IMR-90 (cell line): ENCODE measurements at regions not wholly inside any gene's neighbourhood (a gene's known extent, or its start where the extent isn't known, plus 50 kb on each side); places are given as distances from the start of the nearest gene placed in this dataset.

Experiments
- ATAC-seq: fragments of 200-7000 bp; cut with Tn5 transposase; 2 replicates; pipeline ENCODE4 v1.9.1; 2020; ENCODE audit warnings: low read depth, mild to moderate bottlenecking, moderate library complexity
- BruUV-seq: library from RNA; stranded (reverse); fragments of 400-500 nt; replicated peaks from 2 replicates; lab custom pipeline; 2021; lab: Mats Ljungman, UMichigan
- CTCF ChIA-PET: fragments of 300-600 bp; formaldehyde crosslinking; extraction: SDS; loops from one replicate; lab custom pipeline; 2021; ENCODE audit warnings: antibody characterized with exemption; lab: Yijun Ruan, JAX
- POLR2A ChIA-PET: fragments of 300-600 bp; sonication (Branson Sonifier 250); formaldehyde crosslinking; loops from one replicate; lab custom pipeline; 2022; ENCODE audit warnings: antibody characterized with exemption; ENCODE audit not compliant: unreplicated experiment; lab: Charles Lee
- DNase-seq: peaks from one replicate; pipeline ENCODE4 v3.0.0; 2013
- H2AFZ ChIP-seq: replicated peaks from 2 replicates; pipeline ENCODE3; 2013; ENCODE audit warnings: low read length, mild to moderate bottlenecking; ENCODE audit not compliant: poor library complexity
- H2AK5ac ChIP-seq: 2 replicates; pipeline ENCODE4 v1.6.1; 2013; ENCODE audit warnings: low read depth, low read length, inconsistent platforms
- H2AK9ac ChIP-seq: replicated peaks from 2 replicates; pipeline ENCODE3; 2013; ENCODE audit warnings: mild to moderate bottlenecking, low read depth, low read length, moderate library complexity; ENCODE audit not compliant: poor library complexity
- H2BK120ac ChIP-seq: 2 replicates; pipeline ENCODE4 v1.6.1; 2013; ENCODE audit warnings: low read depth, low read length, inconsistent platforms
- H2BK15ac ChIP-seq: 3 replicates; pipeline ENCODE4 v1.6.1; 2013; ENCODE audit warnings: low read depth, low read length, inconsistent platforms
- H2BK20ac ChIP-seq: 2 replicates; pipeline ENCODE4 v1.6.1; 2013; ENCODE audit warnings: low read depth, mild to moderate bottlenecking, inconsistent platforms, low read length, moderate library complexity
- H2BK5ac ChIP-seq: 2 replicates; pipeline ENCODE4 v1.6.1; 2013; ENCODE audit warnings: mild to moderate bottlenecking, low read depth, low read length, inconsistent platforms; ENCODE audit not compliant: poor library complexity, severe bottlenecking
- H3K14ac ChIP-seq: replicated peaks from 2 replicates; pipeline ENCODE4 v1.6.1; 2013; ENCODE audit warnings: low read depth, low read length, inconsistent platforms
- H3K18ac ChIP-seq: 2 replicates; pipeline ENCODE4 v1.6.1; 2013; ENCODE audit warnings: low read depth, low read length, control low read depth
- H3K23ac ChIP-seq: 2 replicates; pipeline ENCODE4 v1.6.1; 2013; ENCODE audit warnings: low read depth, low read length, inconsistent platforms
- H3K27ac ChIP-seq: 2 replicates; pipeline ENCODE4 v1.5.1; 2013; ENCODE audit warnings: mild to moderate bottlenecking, control low read depth, low read length; ENCODE audit not compliant: insufficient read depth
- H3K27me3 ChIP-seq: 2 replicates; pipeline ENCODE4 v1.6.1; 2013; ENCODE audit warnings: low read length; ENCODE audit not compliant: control insufficient read depth, insufficient read depth
- H3K36me3 ChIP-seq: 2 replicates; pipeline ENCODE4 v1.6.1; 2013; ENCODE audit warnings: low read length, mixed read lengths; ENCODE audit not compliant: control insufficient read depth, insufficient read depth
- H3K4ac ChIP-seq: 2 replicates; pipeline ENCODE4 v1.6.1; 2013; ENCODE audit warnings: low read depth, low read length, inconsistent platforms
- H3K4me1 ChIP-seq: 2 replicates; pipeline ENCODE4 v1.6.1; 2013; ENCODE audit warnings: low read length, mixed read lengths; ENCODE audit not compliant: control insufficient read depth, insufficient read depth
- H3K4me2 ChIP-seq: 2 replicates; pipeline ENCODE4 v1.6.1; 2013; ENCODE audit warnings: low read depth, mild to moderate bottlenecking, control low read depth, low read length, moderate library complexity
- H3K4me3 ChIP-seq: 2 replicates; pipeline ENCODE4 v1.5.1; 2013; ENCODE audit warnings: low read depth, mild to moderate bottlenecking, control low read depth, low read length, moderate library complexity; ENCODE audit not compliant: insufficient read depth
- H3K56ac ChIP-seq: 2 replicates; pipeline ENCODE4 v1.6.1; 2013; ENCODE audit warnings: low read length, inconsistent platforms; ENCODE audit not compliant: insufficient read depth; ENCODE audit errors: extremely low read depth
- H3K79me1 ChIP-seq, 2 experiments: 2 replicates each; pipeline ENCODE4 v1.6.1; 2013; ENCODE audit warnings: low read length in 2 of 2, inconsistent platforms in 1 of 2, low read depth in 1 of 2
- H3K9ac ChIP-seq: 2 replicates; pipeline ENCODE4 v1.6.1; 2013; ENCODE audit warnings: low read depth, low read length, control low read depth
- H3K9me1 ChIP-seq: 2 replicates; pipeline ENCODE4 v1.6.1; 2013; ENCODE audit warnings: low read length, inconsistent platforms; ENCODE audit not compliant: insufficient read depth
- H3K9me3 ChIP-seq: 2 replicates; pipeline ENCODE4 v1.6.1; 2013; ENCODE audit warnings: low read length; ENCODE audit not compliant: control insufficient read depth, insufficient read depth
- H4K20me1 ChIP-seq: 2 replicates; pipeline ENCODE4 v1.6.1; 2013; ENCODE audit warnings: low read length, inconsistent platforms; ENCODE audit not compliant: insufficient read depth
- H4K5ac ChIP-seq: 2 replicates; pipeline ENCODE4 v1.6.1; 2013; ENCODE audit warnings: mild to moderate bottlenecking, low read depth, low read length, control low read depth
- H4K8ac ChIP-seq, 2 experiments: 2 replicates each; pipeline ENCODE4 v1.6.1; 2013; ENCODE audit warnings: low read depth in 2 of 2, low read length in 2 of 2, control low read depth in 1 of 2, inconsistent platforms in 1 of 2
- H4K91ac ChIP-seq: 2 replicates; pipeline ENCODE4 v1.6.1; 2013; ENCODE audit warnings: low read depth, low read length, inconsistent platforms; ENCODE audit not compliant: insufficient read depth
- BHLHE40 ChIP-seq: fragments of 150-350 bp; IDR thresholded peaks from 2 replicates; pipeline ENCODE4 v1.6.1; 2016; ENCODE audit warnings: mild to moderate bottlenecking, low read depth, low read length
- CEBPB ChIP-seq: IDR thresholded peaks from 2 replicates; pipeline ENCODE4 v1.6.1; 2012; ENCODE audit warnings: low read depth, low read length, improper control_type of control experiment
- CHD1 ChIP-seq: IDR thresholded peaks from 2 replicates; pipeline ENCODE4 v1.6.1; 2012; ENCODE audit warnings: low read depth, low read length, improper control_type of control experiment
- FOS ChIP-seq: fragments of 150-350 bp; IDR thresholded peaks from 2 replicates; pipeline ENCODE4 v1.6.1; 2016; ENCODE audit warnings: low read depth, low read length
- MAZ ChIP-seq: IDR thresholded peaks from 2 replicates; pipeline ENCODE4 v1.6.1; 2012; ENCODE audit warnings: low read depth, mild to moderate bottlenecking, low read length, improper control_type of control experiment, moderate library complexity, borderline replicate concordance
- MXI1 ChIP-seq: IDR thresholded peaks from 2 replicates; pipeline ENCODE4 v1.6.1; 2012; ENCODE audit warnings: low read depth, mild to moderate bottlenecking, low read length, moderate library complexity, borderline replicate concordance
- NFE2L2 ChIP-seq: fragments of 150-350 bp; IDR thresholded peaks from 2 replicates; pipeline ENCODE4 v1.6.1; 2016; ENCODE audit warnings: low read depth, mild to moderate bottlenecking, low read length
- POLR2A ChIP-seq: IDR thresholded peaks from 2 replicates; pipeline ENCODE4 v1.6.1; 2012; ENCODE audit warnings: mild to moderate bottlenecking, low read depth, low read length
- RAD21 ChIP-seq: IDR thresholded peaks from 2 replicates; pipeline ENCODE4 v1.6.1; 2012; ENCODE audit warnings: low read length, improper control_type of control experiment
- RCOR1 ChIP-seq: IDR thresholded peaks from 2 replicates; pipeline ENCODE4 v1.6.1; 2012; ENCODE audit warnings: mild to moderate bottlenecking, low read length, improper control_type of control experiment; ENCODE audit not compliant: insufficient replicate concordance
- RFX5 ChIP-seq: IDR thresholded peaks from 2 replicates; pipeline ENCODE4 v1.8.0; 2012; ENCODE audit warnings: low read depth, mild to moderate bottlenecking, low read length, moderate library complexity
- SMC3 ChIP-seq: fragments of 150-350 bp; IDR thresholded peaks from 2 replicates; pipeline ENCODE4 v1.6.1; 2016; ENCODE audit warnings: low read depth, mild to moderate bottlenecking, antibody characterized with exemption, low read length, moderate library complexity
- WGBS, 2 experiments: methylation state at CpG; one replicate each; pipeline versions ENCODE4 v1.1.5 to v1.1.7; 2013; ENCODE audit warnings: missing lambda C conversion rate in 2 of 2; ENCODE audit not compliant: insufficient read length in 1 of 2; ENCODE audit errors: extremely low coverage in 2 of 2; 5-methylcytosine and 5-hydroxymethylcytosine counted together
- dilution Hi-C: fragments of 300-500 bp; cut with HindIII; formaldehyde crosslinking; loops from one replicate; pipeline ENCODE4 v1.14.3; 2018; ENCODE audit warnings: low sequenced_read_pairs; ENCODE audit not compliant: unreplicated experiment
- in situ Hi-C: fragments of 300-500 bp; cut with MboI; formaldehyde crosslinking; loops from 3 replicates; pipeline ENCODE4 v1.14.3; 2019; ENCODE audit warnings: low sequenced_read_pairs, inconsistent platforms, mixed read lengths
- intact Hi-C: fragments of 100-400 bp; cut with micrococcal nuclease; formaldehyde crosslinking; loops from 2 replicates; pipeline ENCODE4 v1.10.0; 2022
- TF ChIP-seq, protein P1 (sequence below): fragments of 150-350 bp; IDR thresholded peaks from 2 replicates; pipeline ENCODE4 v1.6.1; 2017; ENCODE audit warnings: mild to moderate bottlenecking, antibody characterized with exemption, low read length, low read depth
- TF ChIP-seq, protein P2 (sequence below): conservative IDR thresholded peaks from 2 replicates; pipeline ENCODE4 v1.5.1; 2012; ENCODE audit warnings: mild to moderate bottlenecking, low read depth, low read length, improper control_type of control experiment
- TF ChIP-seq, protein P3 (sequence below): fragments of 150-350 bp; IDR thresholded peaks from 2 replicates; pipeline ENCODE4 v1.6.1; 2016; ENCODE audit warnings: low read depth, mild to moderate bottlenecking, low read length, moderate library complexity, borderline replicate concordance

DNA sequence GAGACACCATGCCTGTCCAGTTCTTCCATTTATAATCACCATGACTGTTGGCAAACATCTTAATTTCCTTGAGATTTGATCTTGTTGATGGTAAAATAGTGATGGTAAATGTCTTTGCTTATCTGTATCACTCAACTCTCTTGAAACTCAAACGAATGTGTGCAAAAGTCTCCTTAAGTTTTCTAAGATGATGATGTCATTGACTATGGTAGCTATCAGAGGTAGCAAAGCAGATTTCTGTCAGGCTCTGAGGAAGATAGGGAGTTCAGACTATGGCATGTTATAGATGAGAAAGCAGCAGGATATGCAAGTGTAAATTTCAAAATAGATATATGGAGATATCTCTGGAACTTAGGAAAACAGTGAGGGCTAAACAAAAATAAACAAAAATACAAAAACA lies 121.0 kb upstream of the GJE1 start:
- in situ Hi-C loops (no loop called here), dilution Hi-C loops (no loop called here), intact Hi-C loops (no loop called here)
- Histone ChIP-seq H2BK5ac (peak overlapping the region; percentile 92), H2BK120ac (peak overlapping the region; percentile 69), H3K23ac (peak overlapping the region; percentile 11; the same call in 1 of the 2 replicates), H3K4ac (peak overlapping the region; percentile 49), H2AK5ac (peak overlapping the region; percentile 91), H3K36me3 (no peaks in the 10 kb centered on the region), H3K4me1 (peaks cover 20% of the 10 kb centered on the region), H3K79me1 (peaks cover 4 to 13% of the 10 kb centered on the region in 2 experiments; a peak in 3 of 4 replicates), H3K4me2 (no peak overlapping the region), H3K9ac (no peak overlapping the region), H2AK9ac (no peak overlapping the region), H3K56ac (peak overlapping the region; percentile 26; the same call in 1 of the 2 replicates), H4K20me1 (no peaks in the 10 kb centered on the region), H3K9me3 (no peaks in the 10 kb centered on the region), H3K9me1 (peaks cover 5% of the 10 kb centered on the region; the same call in 1 of the 2 replicates), H2AFZ (no peak overlapping the region), H3K18ac (peak overlapping the region; percentile 60; the same call in 1 of the 2 replicates), H4K8ac (peak overlapping the region; percentile 50 to 85; a peak in 3 of 4 replicates), H3K27me3 (no peaks in the 10 kb centered on the region), H4K91ac (peak overlapping the region; percentile 76), H4K5ac (peak overlapping the region; percentile 70; the same call in 1 of the 2 replicates), H3K14ac (peak overlapping the region; percentile 24; the same call in 1 of the 2 replicates), H3K27ac (peak overlapping the region; percentile 81), H2BK20ac (peak overlapping the region; percentile 79; the same call in 1 of the 2 replicates), H2BK15ac (peak overlapping the region; percentile 86), H3K4me3 (no peak overlapping the region)
- POLR2A ChIA-PET = no interaction called here
- no peak for ATAC-seq
- CTCF ChIA-PET = interaction anchor here (1.0 to 1.7 kb wide), 2 partner anchors 23 to 27 kb away, joined by 3 to 5 read pairs; no protein-coding TSS in a partner anchor
- DNase-seq = no peak
- no peak for TF ChIP-seq POLR2A
- no peak for TF ChIP-seq MXI1
- TF ChIP-seq, protein P1, sequence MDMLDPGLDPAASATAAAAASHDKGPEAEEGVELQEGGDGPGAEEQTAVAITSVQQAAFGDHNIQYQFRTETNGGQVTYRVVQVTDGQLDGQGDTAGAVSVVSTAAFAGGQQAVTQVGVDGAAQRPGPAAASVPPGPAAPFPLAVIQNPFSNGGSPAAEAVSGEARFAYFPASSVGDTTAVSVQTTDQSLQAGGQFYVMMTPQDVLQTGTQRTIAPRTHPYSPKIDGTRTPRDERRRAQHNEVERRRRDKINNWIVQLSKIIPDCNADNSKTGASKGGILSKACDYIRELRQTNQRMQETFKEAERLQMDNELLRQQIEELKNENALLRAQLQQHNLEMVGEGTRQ = no peak
- no peak for TF ChIP-seq FOS
- no peak for TF ChIP-seq RAD21
- TF ChIP-seq, protein P2, sequence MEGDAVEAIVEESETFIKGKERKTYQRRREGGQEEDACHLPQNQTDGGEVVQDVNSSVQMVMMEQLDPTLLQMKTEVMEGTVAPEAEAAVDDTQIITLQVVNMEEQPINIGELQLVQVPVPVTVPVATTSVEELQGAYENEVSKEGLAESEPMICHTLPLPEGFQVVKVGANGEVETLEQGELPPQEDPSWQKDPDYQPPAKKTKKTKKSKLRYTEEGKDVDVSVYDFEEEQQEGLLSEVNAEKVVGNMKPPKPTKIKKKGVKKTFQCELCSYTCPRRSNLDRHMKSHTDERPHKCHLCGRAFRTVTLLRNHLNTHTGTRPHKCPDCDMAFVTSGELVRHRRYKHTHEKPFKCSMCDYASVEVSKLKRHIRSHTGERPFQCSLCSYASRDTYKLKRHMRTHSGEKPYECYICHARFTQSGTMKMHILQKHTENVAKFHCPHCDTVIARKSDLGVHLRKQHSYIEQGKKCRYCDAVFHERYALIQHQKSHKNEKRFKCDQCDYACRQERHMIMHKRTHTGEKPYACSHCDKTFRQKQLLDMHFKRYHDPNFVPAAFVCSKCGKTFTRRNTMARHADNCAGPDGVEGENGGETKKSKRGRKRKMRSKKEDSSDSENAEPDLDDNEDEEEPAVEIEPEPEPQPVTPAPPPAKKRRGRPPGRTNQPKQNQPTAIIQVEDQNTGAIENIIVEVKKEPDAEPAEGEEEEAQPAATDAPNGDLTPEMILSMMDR = no peak
- no peak for TF ChIP-seq NFE2L2
- TF ChIP-seq MAZ = no peak
- no peak for TF ChIP-seq SMC3
- no peak for TF ChIP-seq CHD1
- TF ChIP-seq, protein P3, sequence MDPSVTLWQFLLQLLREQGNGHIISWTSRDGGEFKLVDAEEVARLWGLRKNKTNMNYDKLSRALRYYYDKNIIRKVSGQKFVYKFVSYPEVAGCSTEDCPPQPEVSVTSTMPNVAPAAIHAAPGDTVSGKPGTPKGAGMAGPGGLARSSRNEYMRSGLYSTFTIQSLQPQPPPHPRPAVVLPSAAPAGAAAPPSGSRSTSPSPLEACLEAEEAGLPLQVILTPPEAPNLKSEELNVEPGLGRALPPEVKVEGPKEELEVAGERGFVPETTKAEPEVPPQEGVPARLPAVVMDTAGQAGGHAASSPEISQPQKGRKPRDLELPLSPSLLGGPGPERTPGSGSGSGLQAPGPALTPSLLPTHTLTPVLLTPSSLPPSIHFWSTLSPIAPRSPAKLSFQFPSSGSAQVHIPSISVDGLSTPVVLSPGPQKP = no peak
- no peak for TF ChIP-seq CEBPB
- no peak for TF ChIP-seq RCOR1
- TF ChIP-seq RFX5 = no peak
- TF ChIP-seq BHLHE40 = no peak
- BruUV-seq = no TSS peak
- no CpG with 5 or more reads among the region's 1 CpG for WGBS, 2 experiments
